T-helper 2 cell treated with Interferon-gamma antibody and Interleukin-4, amounts not matched to agents 5 μg/mL and 100 μg/mL, for 36 hours (primary cell): ENCODE measurements at regions not wholly inside any gene's neighbourhood (a gene's known extent, or its start where the extent isn't known, plus 50 kb on each side); places are given as distances from the start of the nearest gene placed in this dataset.

Source experiments
- DNase-seq: peaks from one replicate; pipeline ENCODE4 v3.0.0; 2021; ENCODE audit warnings: low spot score
- H3K27ac Mint-ChIP-seq: one replicate; pipeline ENCODE4 v1.8.0; 2021; ENCODE audit warnings: mild to moderate bottlenecking, mixed read lengths
- H3K27me3 Mint-ChIP-seq: one replicate; pipeline ENCODE4 v1.8.0; 2021; ENCODE audit warnings: low read depth, mixed read lengths
- H3K36me3 Mint-ChIP-seq: one replicate; pipeline ENCODE4 v1.8.0; 2021; ENCODE audit warnings: low read depth, mixed read lengths
- H3K4me1 Mint-ChIP-seq: one replicate; pipeline ENCODE4 v1.8.0; 2021; ENCODE audit warnings: low read depth, mixed read lengths
- H3K4me3 Mint-ChIP-seq: one replicate; pipeline ENCODE4 v1.8.0; 2022; ENCODE audit warnings: mild to moderate bottlenecking, moderate library complexity, mixed read lengths
- H3K9me3 Mint-ChIP-seq: one replicate; pipeline ENCODE4 v1.8.0; 2021; ENCODE audit warnings: mixed read lengths

- H3K4me1 Mint-ChIP-seq: no peaks in the 10 kb centered on the region
- no peak for DNase-seq
- H3K36me3 Mint-ChIP-seq: peaks cover 19% of the 10 kb centered on the region
- H3K9me3 Mint-ChIP-seq: no peaks in the 10 kb centered on the region
- no peaks in the 10 kb centered on the region for H3K27me3 Mint-ChIP-seq
- H3K4me3 Mint-ChIP-seq: no peak overlapping the region
- no peak overlapping the region for H3K27ac Mint-ChIP-seq
Observed at GRCh38 chr17:77505181-77505639, 364.4 kb downstream of the SEC14L1 start.

GRCh38 chr17:77506371-77506991 lies 365.7 kb downstream of the SEC14L1 start:
- no peak overlapping the region for H3K4me3 Mint-ChIP-seq
- no peak overlapping the region for H3K27ac Mint-ChIP-seq
- no peaks in the 10 kb centered on the region for H3K4me1 Mint-ChIP-seq
- H3K9me3 Mint-ChIP-seq: peaks cover 6% of the 10 kb centered on the region
- peaks cover 13% of the 10 kb centered on the region for H3K36me3 Mint-ChIP-seq
- no peaks in the 10 kb centered on the region for H3K27me3 Mint-ChIP-seq
- no peak for DNase-seq

GRCh38 chr17:77507111-77507885 lies 366.5 kb downstream of the SEC14L1 start:
- H3K27me3 Mint-ChIP-seq: no peaks in the 10 kb centered on the region
- no peak overlapping the region for H3K27ac Mint-ChIP-seq
- H3K4me1 Mint-ChIP-seq: peaks cover 2% of the 10 kb centered on the region
- no peak overlapping the region for H3K4me3 Mint-ChIP-seq
- no peak for DNase-seq
- peaks cover 12% of the 10 kb centered on the region for H3K9me3 Mint-ChIP-seq
- peaks cover 8% of the 10 kb centered on the region for H3K36me3 Mint-ChIP-seq

GRCh38 chr17:77508047-77508715 lies 367.4 kb downstream of the SEC14L1 start:
- no peak for DNase-seq
- peaks cover 12% of the 10 kb centered on the region for H3K9me3 Mint-ChIP-seq
- H3K36me3 Mint-ChIP-seq: peaks cover 5% of the 10 kb centered on the region
- no peaks in the 10 kb centered on the region for H3K27me3 Mint-ChIP-seq
- no peak overlapping the region for H3K27ac Mint-ChIP-seq
- no peak overlapping the region for H3K4me3 Mint-ChIP-seq
- peaks cover 2% of the 10 kb centered on the region for H3K4me1 Mint-ChIP-seq

GRCh38 chr17:77509089-77509488 lies 368.3 kb downstream of the SEC14L1 start:
- no peak for DNase-seq
- Mint-ChIP-seq H3K27me3 (no peaks in the 10 kb centered on the region), H3K36me3 (peaks cover 5% of the 10 kb centered on the region), H3K9me3 (peaks cover 12% of the 10 kb centered on the region), H3K27ac (no peak overlapping the region), H3K4me1 (peaks cover 2% of the 10 kb centered on the region), H3K4me3 (no peak overlapping the region)

- Mint-ChIP-seq H3K4me1 (peaks cover 2% of the 10 kb centered on the region), H3K4me3 (no peak overlapping the region), H3K36me3 (peaks cover 5% of the 10 kb centered on the region)
Observed at GRCh38 chr17:77509599-77509998, 368.8 kb downstream of the SEC14L1 start.

GRCh38 chr17:77510133-77510796 lies 369.5 kb downstream of the SEC14L1 start:
- H3K27ac Mint-ChIP-seq: no peak overlapping the region
- H3K27me3 Mint-ChIP-seq: no peaks in the 10 kb centered on the region
- H3K9me3 Mint-ChIP-seq: peaks cover 12% of the 10 kb centered on the region
- peaks cover 5% of the 10 kb centered on the region for H3K36me3 Mint-ChIP-seq
- no peak for DNase-seq
- peaks cover 2% of the 10 kb centered on the region for H3K4me1 Mint-ChIP-seq
- no peak overlapping the region for H3K4me3 Mint-ChIP-seq

More at GRCh38 chr17:77509599-77509998, 368.8 kb downstream of the SEC14L1 start:
- Mint-ChIP-seq H3K9me3 (peaks cover 12% of the 10 kb centered on the region), H3K27me3 (no peaks in the 10 kb centered on the region), H3K27ac (no peak overlapping the region)
- DNase-seq: no peak

- Mint-ChIP-seq H3K36me3 (peaks cover 5% of the 10 kb centered on the region), H3K27me3 (peaks cover 2% of the 10 kb centered on the region), H3K9me3 (peaks cover 12% of the 10 kb centered on the region), H3K4me1 (peaks cover 2% of the 10 kb centered on the region), H3K27ac (no peak overlapping the region), H3K4me3 (no peak overlapping the region)
- DNase-seq: no peak
Observed at GRCh38 chr17:77511514-77512061, 370.8 kb downstream of the SEC14L1 start.

GRCh38 chr17:77512062-77512946 lies 371.5 kb downstream of the SEC14L1 start:
- Mint-ChIP-seq H3K27ac (no peak overlapping the region), H3K27me3 (peaks cover 4% of the 10 kb centered on the region), H3K4me1 (peaks cover 2% of the 10 kb centered on the region), H3K9me3 (peaks cover 12% of the 10 kb centered on the region), H3K4me3 (no peak overlapping the region), H3K36me3 (peaks cover 5% of the 10 kb centered on the region)
- no peak for DNase-seq

GRCh38 chr17:77513045-77513444 lies 372.3 kb downstream of the SEC14L1 start:
- H3K27me3 Mint-ChIP-seq: peaks cover 4% of the 10 kb centered on the region
- peaks cover 2% of the 10 kb centered on the region for H3K4me1 Mint-ChIP-seq
- H3K9me3 Mint-ChIP-seq: peaks cover 12% of the 10 kb centered on the region

GRCh38 chr17:77515227-77515626 lies 374.5 kb downstream of the SEC14L1 start:
- Mint-ChIP-seq H3K9me3 (peaks cover 12% of the 10 kb centered on the region), H3K4me1 (peaks cover 2% of the 10 kb centered on the region), H3K36me3 (peaks cover 5% of the 10 kb centered on the region), H3K27me3 (peaks cover 4% of the 10 kb centered on the region), H3K27ac (no peak overlapping the region), H3K4me3 (no peak overlapping the region)
- no peak for DNase-seq

More at GRCh38 chr17:77513045-77513444, 372.3 kb downstream of the SEC14L1 start:
- no peak overlapping the region for H3K4me3 Mint-ChIP-seq
- H3K27ac Mint-ChIP-seq: no peak overlapping the region
- no peak for DNase-seq
- peaks cover 5% of the 10 kb centered on the region for H3K36me3 Mint-ChIP-seq

- no peak overlapping the region for H3K4me3 Mint-ChIP-seq
- H3K27ac Mint-ChIP-seq: no peak overlapping the region
- H3K4me1 Mint-ChIP-seq: peaks cover under 1% of the 10 kb centered on the region
- peaks cover 4% of the 10 kb centered on the region for H3K27me3 Mint-ChIP-seq
- DNase-seq: peak; percentile 16
- H3K36me3 Mint-ChIP-seq: peaks cover 2% of the 10 kb centered on the region
- peaks cover 2% of the 10 kb centered on the region for H3K9me3 Mint-ChIP-seq
Observed at GRCh38 chr17:77516902-77517301, 376.1 kb downstream of the SEC14L1 start.

GRCh38 chr17:77521076-77521475 lies 380.3 kb downstream of the SEC14L1 start:
- H3K4me3 Mint-ChIP-seq: no peak overlapping the region
- peaks cover 17% of the 10 kb centered on the region for H3K27me3 Mint-ChIP-seq
- H3K9me3 Mint-ChIP-seq: no peaks in the 10 kb centered on the region
- H3K4me1 Mint-ChIP-seq: peaks cover 5% of the 10 kb centered on the region
- no peak for DNase-seq
- no peaks in the 10 kb centered on the region for H3K36me3 Mint-ChIP-seq
- H3K27ac Mint-ChIP-seq: no peak overlapping the region
